Stomach (tissue), 8 donors: ENCODE measurements at regions not wholly inside any gene's neighbourhood (a gene's known extent, or its start where the extent isn't known, plus 50 kb on each side); places are given as distances from the start of the nearest gene placed in this dataset.

Experiments
- DNase-seq, 2 donors: peaks; one replicate each; pipeline versions ENCODE4 v3.0.0 to v3.0.0-alpha.2; 2013 to 2019
- H3K27ac ChIP-seq, 5 donors: fragments of 200-600 bp in 4 of 5; sonication (generic) in 4 of 5; one replicate each; pipeline ENCODE4 v1.5.1; 2013 to 2019; ENCODE audit warnings: mild to moderate bottlenecking in 1 of 5, moderate library complexity in 1 of 5
- H3K27me3 ChIP-seq, 3 donors: fragments of 200-600 bp; sonication (generic); one replicate each; pipeline ENCODE4 v1.5.1; 2017 to 2019; ENCODE audit warnings: mixed run types in 1 of 3
- H3K36me3 ChIP-seq, 4 donors: fragments of 200-600 bp; sonication (generic); 1 replicate in 3 of 4; 2 replicates in 1 of 4; pipeline ENCODE4 v1.5.1; 2016 to 2019
- H3K4me1 ChIP-seq, 4 donors: fragments of 200-600 bp; sonication (generic); one replicate each; pipeline ENCODE4 v1.5.1; 2016 to 2019
- H3K4me3 ChIP-seq, 4 donors: fragments of 200-600 bp; sonication (generic) in 3 of 4; one replicate each; pipeline ENCODE4 v1.5.1; 2016 to 2019; ENCODE audit warnings: mild to moderate bottlenecking in 1 of 4
- H3K9me3 ChIP-seq, 4 donors: fragments of 200-600 bp; sonication (generic); one replicate each; pipeline ENCODE4 v1.5.1; 2016 to 2019
- CTCF ChIP-seq, 7 experiments: fragments of 450-650 bp in 4 of 7; fragments of 200-600 bp in 3 of 7; sonication (generic) in 3 of 7; IDR thresholded peaks; one replicate each; pipeline ENCODE4 v1.5.1; 2016 to 2019; ENCODE audit warnings: antibody characterized with exemption in 7 of 7, control low read depth in 2 of 7, mild to moderate bottlenecking in 1 of 7
- EP300 ChIP-seq: sonication (generic); formaldehyde crosslinking; IDR thresholded peaks from one replicate; pipeline ENCODE4 v1.6.1; 2017; ENCODE audit warnings: antibody characterized with exemption
- POLR2A ChIP-seq, 4 donors: fragments of 450-650 bp; IDR thresholded peaks; one replicate each; pipeline ENCODE4 v1.6.1; 2016; ENCODE audit warnings: antibody characterized with exemption in 4 of 4, control low read depth in 2 of 4, mild to moderate bottlenecking in 1 of 4, moderate library complexity in 1 of 4
- POLR2AphosphoS5 ChIP-seq, 3 donors: sonication (generic); formaldehyde crosslinking; IDR thresholded peaks; one replicate each; pipeline ENCODE4 v1.6.1; 2016; ENCODE audit warnings: antibody characterized with exemption in 3 of 3
- WGBS, 5 donors: extraction: QIAGEN DNeasy Blood & Tissue Kit in 3 of 5; methylation state at CpG; one replicate each; pipeline versions ENCODE4 v1.1.5 to v1.1.7; 2013 to 2018; 5-methylcytosine and 5-hydroxymethylcytosine counted together
- intact Hi-C: fragments of 100-400 bp; cut with DNase I; formaldehyde crosslinking; loops from one replicate; pipeline ENCODE4 v1.15.1; 2023; ENCODE audit warnings: low total_unique reads
- donor health status: healthy with polysubstance abuse.
- donor health status: Bipolar disorder and iron deficiency.
- donor health status: healthy.

GRCh38 chr1:166705376-166706289 is 133.6 kb upstream of the POGK start:
- no peak overlapping the region for H3K4me3 ChIP-seq
- H3K36me3 ChIP-seq, result no peaks in the 10 kb centered on the region
- no peak for DNase-seq
- TF ChIP-seq EP300 (no peak), POLR2A (IDR thresholded peaks at IDR 0.05) (no peak), CTCF (IDR thresholded peaks at IDR 0.05) (no peak), POLR2AphosphoS5 (IDR thresholded peaks at IDR 0.05) (no peak)
- WGBS, 5 donors, result 2 to 11% (median 8%) methylated on average over 3 of the region's 3 CpGs
- no peaks in the 10 kb centered on the region for H3K9me3 ChIP-seq
- no peaks in the 10 kb centered on the region for H3K4me1 ChIP-seq
- H3K27me3 ChIP-seq, result no peaks in the 10 kb centered on the region
- no peak overlapping the region for H3K27ac ChIP-seq
- intact Hi-C loops, result no loop called here

- H3K4me1 ChIP-seq, result no peaks in the 10 kb centered on the region
- H3K36me3 ChIP-seq, result no peaks in the 10 kb centered on the region
- intact Hi-C loops, result no loop called here
- peaks cover 5 to 14% (median 11%) of the 10 kb centered on the region in 4 donors for H3K9me3 ChIP-seq
- H3K4me3 ChIP-seq, result no peak overlapping the region
- H3K27me3 ChIP-seq, result no peaks in the 10 kb centered on the region
- no peak overlapping the region for H3K27ac ChIP-seq
- no peak for TF ChIP-seq CTCF (IDR thresholded peaks at IDR 0.05)
- TF ChIP-seq EP300, result no peak
- no peak for TF ChIP-seq POLR2AphosphoS5 (IDR thresholded peaks at IDR 0.05)
- no peak for TF ChIP-seq POLR2A (IDR thresholded peaks at IDR 0.05)
- DNase-seq, result no peak
These were observed 122.7 kb upstream of the POGK start for GRCh38 chr1:166716620-166717019.

- intact Hi-C loops, result no loop called here
- WGBS, 5 donors, result 40 to 66% (median 47%) methylated on average over 2 of the region's 2 CpGs
- DNase-seq, result no peak
- Histone ChIP-seq H3K9me3 (peaks cover 7 to 17% (median 12%) of the 10 kb centered on the region in 4 donors), H3K27me3 (no peaks in the 10 kb centered on the region), H3K4me1 (no peaks in the 10 kb centered on the region), H3K4me3 (no peak overlapping the region), H3K36me3 (no peaks in the 10 kb centered on the region), H3K27ac (no peak overlapping the region)
- TF ChIP-seq EP300, result no peak
- TF ChIP-seq POLR2A (IDR thresholded peaks at IDR 0.05), result no peak
- no peak for TF ChIP-seq POLR2AphosphoS5 (IDR thresholded peaks at IDR 0.05)
These were observed 118.1 kb upstream of the POGK start for GRCh38 chr1:166721145-166721544.

- Histone ChIP-seq H3K27ac (no peak overlapping the region), H3K4me1 (no peaks in the 10 kb centered on the region), H3K36me3 (no peaks in the 10 kb centered on the region), H3K4me3 (no peak overlapping the region), H3K27me3 (no peaks in the 10 kb centered on the region), H3K9me3 (peaks cover 0 to 22% (median 5%) of the 10 kb centered on the region in 4 donors)
- 43 to 85% (median 67%) methylated on average over 1 of the region's 1 CpG for WGBS, 5 donors
- DNase-seq, result no peak
- intact Hi-C loops, result no loop called here
- TF ChIP-seq POLR2A (IDR thresholded peaks at IDR 0.05) (no peak), POLR2AphosphoS5 (IDR thresholded peaks at IDR 0.05) (no peak), CTCF (IDR thresholded peaks at IDR 0.05) (no peak), EP300 (no peak)
These were observed 108.9 kb upstream of the POGK start for GRCh38 chr1:166730299-166730888.

- no peak overlapping the region for H3K4me3 ChIP-seq
- H3K36me3 ChIP-seq, result no peaks in the 10 kb centered on the region
- H3K27ac ChIP-seq, result no peak overlapping the region
- intact Hi-C loops, result no loop called here
- no peaks in the 10 kb centered on the region for H3K9me3 ChIP-seq
- no peaks in the 10 kb centered on the region for H3K27me3 ChIP-seq
- no peak for DNase-seq
- H3K4me1 ChIP-seq, result no peaks in the 10 kb centered on the region
- no peak for TF ChIP-seq POLR2AphosphoS5 (IDR thresholded peaks at IDR 0.05)
- TF ChIP-seq CTCF (IDR thresholded peaks at IDR 0.05), result no peak
- no peak for TF ChIP-seq EP300
- no peak for TF ChIP-seq POLR2A (IDR thresholded peaks at IDR 0.05)
These were observed 101.1 kb upstream of the POGK start for GRCh38 chr1:166738140-166738539.
